ENCODE measurements at regions not wholly inside any gene's neighbourhood (a gene's known extent, or its start where the extent isn't known, plus 50 kb on each side); places are given as distances from the start of the nearest gene placed in this dataset.

DNA sequence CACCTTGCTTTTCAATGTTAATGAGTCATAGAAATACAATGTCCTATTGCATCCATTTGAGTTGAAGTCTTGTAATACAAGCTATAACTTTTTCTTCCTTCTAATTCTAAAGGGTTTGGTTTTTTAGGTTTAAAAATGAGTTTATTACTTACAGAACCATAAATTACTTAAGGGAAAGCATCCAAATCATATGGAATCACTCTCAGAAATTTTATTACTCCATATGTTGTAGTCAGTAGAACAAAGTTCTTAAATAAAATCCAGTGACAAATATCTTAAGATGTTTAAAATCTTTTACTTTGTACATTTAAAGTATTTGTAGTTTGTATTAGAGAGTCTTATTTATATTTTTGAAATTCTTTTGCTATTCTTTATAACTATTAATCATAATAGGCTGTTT lies 253.2 kb downstream of the IPO8 start:
- Mint-ChIP-seq H3K4me3 (no peak overlapping the region), H3K27ac (no peak overlapping the region), H3K9me3 (no peaks in the 10 kb centered on the region), H3K27me3 (peaks cover 0 to 3% of the 10 kb centered on the region in 2 donors), H3K36me3 (no peaks in the 10 kb centered on the region), H3K4me1 (no peaks in the 10 kb centered on the region)
- ChIA-PET CTCF (no interaction called here), POLR2A (no interaction called here)
- DNase-seq (no peak), ATAC-seq (replicated peaks in 1 of 4) (no peak)
- Histone ChIP-seq H3K27me3 (replicated peaks in 1 of 2; ENCODE audit: control insufficient read depth in 2 of 2, extremely low read depth in 1 of 2, insufficient read depth in 2 of 2, low read length in 1 of 2) (no peaks in the 10 kb centered on the region), H3K9me3 (no peaks in the 10 kb centered on the region), H3K27ac (ENCODE audit: low read length) (no peak overlapping the region), H3K36me3 (ENCODE audit: control insufficient read depth in 2 of 2, extremely low read depth in 1 of 2, insufficient read depth in 1 of 2, low read length in 1 of 2) (no peaks in the 10 kb centered on the region), H3K4me3 (ENCODE audit: control insufficient read depth in 1 of 2, extremely low read depth in 1 of 2, low read length in 1 of 2) (no peak overlapping the region), H3K4me1 (ENCODE audit: control insufficient read depth in 1 of 2, extremely low read depth in 1 of 2, insufficient read depth in 2 of 2, low read length in 2 of 2) (no peaks in the 10 kb centered on the region)

DNA sequence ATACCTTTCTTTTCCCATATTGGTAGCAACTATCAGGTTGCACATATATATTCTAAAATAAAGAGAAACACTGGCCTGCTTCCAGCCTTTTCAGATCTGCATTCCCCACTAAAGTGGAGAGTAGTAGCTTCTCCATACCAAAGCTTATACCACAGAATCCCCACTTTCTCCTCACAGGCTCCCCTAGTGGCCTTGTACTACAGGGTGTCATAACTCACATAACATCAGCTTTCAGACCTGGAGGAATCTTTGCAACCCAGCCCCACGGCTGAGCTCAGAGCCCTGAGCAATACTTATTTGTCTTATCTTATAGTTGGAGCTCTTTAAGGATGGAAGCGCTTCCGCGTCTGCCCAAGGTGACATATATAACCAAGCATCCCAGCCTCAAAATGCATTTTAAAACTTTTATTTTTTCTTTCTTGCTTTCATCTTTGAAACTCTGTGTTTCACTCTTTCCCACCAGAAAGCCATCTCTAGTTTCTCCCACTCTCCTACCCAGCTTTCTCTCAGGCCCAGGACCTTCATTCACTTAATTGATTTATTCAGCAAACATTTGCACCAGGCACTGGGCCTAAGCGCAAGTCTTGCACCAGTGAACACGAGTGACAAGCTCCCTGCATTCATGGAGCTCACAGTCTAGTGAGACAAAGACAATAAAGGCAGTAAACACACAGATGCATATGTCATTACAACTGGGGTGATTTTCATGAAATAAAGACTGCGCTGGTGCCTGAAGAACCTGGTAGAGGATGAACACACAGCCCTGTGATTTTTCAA lies 254.7 kb downstream of the IPO8 start:
- Histone ChIP-seq H3K27me3 (replicated peaks in 1 of 2; ENCODE audit: control insufficient read depth in 2 of 2, extremely low read depth in 1 of 2, insufficient read depth in 2 of 2, low read length in 1 of 2) (no peaks in the 10 kb centered on the region), H3K9me3 (no peaks in the 10 kb centered on the region), H3K36me3 (ENCODE audit: control insufficient read depth in 2 of 2, extremely low read depth in 1 of 2, insufficient read depth in 1 of 2, low read length in 1 of 2) (no peaks in the 10 kb centered on the region), H3K4me3 (ENCODE audit: control insufficient read depth in 1 of 2, extremely low read depth in 1 of 2, low read length in 1 of 2) (no peak overlapping the region), H3K4me1 (ENCODE audit: control insufficient read depth in 1 of 2, extremely low read depth in 1 of 2, insufficient read depth in 2 of 2, low read length in 2 of 2) (no peaks in the 10 kb centered on the region), H3K27ac (ENCODE audit: low read length) (no peak overlapping the region)
- CTCF ChIA-PET = interaction anchor here in 1 of 2 donors (0.6 kb wide), 1 partner anchor 169 kb away, joined by 3 read pairs; no protein-coding TSS in a partner anchor
- H3K27me3 Mint-ChIP-seq = peaks cover 0 to 3% of the 10 kb centered on the region in 2 donors
- no peak overlapping the region for H3K27ac Mint-ChIP-seq
- WGBS (ENCODE audit: insufficient coverage) = 86% methylated on average over 3 of the region's 7 CpGs
- H3K9me3 Mint-ChIP-seq = no peaks in the 10 kb centered on the region
- ATAC-seq (replicated peaks in 1 of 4) = no peak
- DNase-seq = no peak
- no peaks in the 10 kb centered on the region for H3K4me1 Mint-ChIP-seq
- H3K4me3 Mint-ChIP-seq = no peak overlapping the region
- no peaks in the 10 kb centered on the region for H3K36me3 Mint-ChIP-seq
- POLR2A ChIA-PET = no interaction called here

DNA sequence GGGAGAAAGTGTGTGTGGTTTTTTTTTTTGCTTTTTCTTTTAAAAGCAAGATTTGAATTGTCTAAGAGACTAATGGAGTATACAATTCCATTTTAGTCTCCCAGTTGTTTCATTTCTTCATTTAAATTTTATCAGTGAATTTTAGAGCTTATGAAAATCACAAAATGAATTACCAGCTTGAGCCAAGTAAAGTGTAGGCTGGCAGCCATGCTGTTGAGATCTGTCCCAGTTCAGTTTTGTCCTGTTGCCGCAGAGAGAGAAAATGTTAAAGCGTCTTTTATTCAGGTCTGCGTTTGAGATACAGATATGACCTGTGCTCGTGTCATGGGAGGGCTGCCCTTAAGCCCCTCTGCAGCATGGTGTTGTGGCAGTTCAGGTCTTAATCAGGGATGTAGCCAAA lies 256.5 kb downstream of the IPO8 start:
- Mint-ChIP-seq H3K36me3 (no peaks in the 10 kb centered on the region), H3K4me1 (no peaks in the 10 kb centered on the region), H3K9me3 (no peaks in the 10 kb centered on the region), H3K27ac (no peak overlapping the region), H3K4me3 (no peak overlapping the region), H3K27me3 (no peaks in the 10 kb centered on the region)
- no peaks in the 10 kb centered on the region for H3K9me3 ChIP-seq
- no peaks in the 10 kb centered on the region for H3K27me3 ChIP-seq (replicated peaks in 1 of 2; ENCODE audit: control insufficient read depth in 2 of 2, extremely low read depth in 1 of 2, insufficient read depth in 2 of 2, low read length in 1 of 2)
- no peak overlapping the region for H3K27ac ChIP-seq (ENCODE audit: low read length)
- no peaks in the 10 kb centered on the region for H3K36me3 ChIP-seq (ENCODE audit: control insufficient read depth in 2 of 2, extremely low read depth in 1 of 2, insufficient read depth in 1 of 2, low read length in 1 of 2)
- CTCF ChIA-PET = interaction anchor here in 1 of 2 donors (0.8 kb wide), 1 partner anchor 10 kb away, joined by 3 read pairs; no protein-coding TSS in a partner anchor
- POLR2A ChIA-PET = interaction anchor here (0.6 to 0.7 kb wide), 2 partner anchors 12 to 109 kb away, joined by 3 to 4 read pairs; no protein-coding TSS in a partner anchor
- ATAC-seq (replicated peaks in 1 of 4) = no peak
- no peak overlapping the region for H3K4me3 ChIP-seq (ENCODE audit: control insufficient read depth in 1 of 2, extremely low read depth in 1 of 2, low read length in 1 of 2)
- no peak for DNase-seq
- H3K4me1 ChIP-seq (ENCODE audit: control insufficient read depth in 1 of 2, extremely low read depth in 1 of 2, insufficient read depth in 2 of 2, low read length in 2 of 2) = no peaks in the 10 kb centered on the region
- 72% methylated on average over 4 of the region's 4 CpGs for WGBS (ENCODE audit: insufficient coverage)

DNA sequence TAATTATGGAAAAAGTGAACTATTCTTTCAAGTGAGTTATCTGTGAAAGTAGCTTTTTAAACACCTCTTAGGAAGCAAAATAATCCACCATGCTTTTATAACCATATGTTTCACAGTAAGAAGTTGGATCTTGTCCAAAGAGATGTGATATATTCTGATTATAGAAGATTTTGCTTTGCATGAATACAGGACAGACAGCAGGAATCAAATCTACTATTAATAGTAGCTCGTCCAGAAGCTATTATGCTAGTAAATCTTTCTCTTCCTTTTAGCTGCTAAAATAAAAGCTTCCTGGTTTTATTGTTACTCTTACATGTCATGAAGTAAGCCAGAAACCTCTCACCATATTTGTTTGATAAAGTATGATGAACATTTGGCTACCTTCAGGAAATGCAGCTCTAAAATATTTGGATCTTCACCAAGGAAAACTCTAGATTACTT lies 257.0 kb downstream of the IPO8 start:
- Histone ChIP-seq H3K36me3 (ENCODE audit: control insufficient read depth in 2 of 2, extremely low read depth in 1 of 2, insufficient read depth in 1 of 2, low read length in 1 of 2) (no peaks in the 10 kb centered on the region), H3K9me3 (no peaks in the 10 kb centered on the region), H3K4me1 (ENCODE audit: control insufficient read depth in 1 of 2, extremely low read depth in 1 of 2, insufficient read depth in 2 of 2, low read length in 2 of 2) (no peaks in the 10 kb centered on the region), H3K27me3 (replicated peaks in 1 of 2; ENCODE audit: control insufficient read depth in 2 of 2, extremely low read depth in 1 of 2, insufficient read depth in 2 of 2, low read length in 1 of 2) (no peaks in the 10 kb centered on the region), H3K27ac (ENCODE audit: low read length) (no peak overlapping the region), H3K4me3 (ENCODE audit: control insufficient read depth in 1 of 2, extremely low read depth in 1 of 2, low read length in 1 of 2) (no peak overlapping the region)
- POLR2A ChIA-PET = no interaction called here
- H3K9me3 Mint-ChIP-seq = no peaks in the 10 kb centered on the region
- H3K27ac Mint-ChIP-seq = no peak overlapping the region
- no CpG with 5 or more reads among the region's 1 CpG for WGBS (ENCODE audit: insufficient coverage)
- no peaks in the 10 kb centered on the region for H3K4me1 Mint-ChIP-seq
- no peaks in the 10 kb centered on the region for H3K27me3 Mint-ChIP-seq
- DNase-seq = no peak
- H3K4me3 Mint-ChIP-seq = no peak overlapping the region
- CTCF ChIA-PET = interaction anchor here in 1 of 2 donors (0.8 kb wide), 1 partner anchor 11 kb away, joined by 3 read pairs; no protein-coding TSS in a partner anchor
- no peaks in the 10 kb centered on the region for H3K36me3 Mint-ChIP-seq
- no peak for ATAC-seq (replicated peaks in 1 of 4)

DNA sequence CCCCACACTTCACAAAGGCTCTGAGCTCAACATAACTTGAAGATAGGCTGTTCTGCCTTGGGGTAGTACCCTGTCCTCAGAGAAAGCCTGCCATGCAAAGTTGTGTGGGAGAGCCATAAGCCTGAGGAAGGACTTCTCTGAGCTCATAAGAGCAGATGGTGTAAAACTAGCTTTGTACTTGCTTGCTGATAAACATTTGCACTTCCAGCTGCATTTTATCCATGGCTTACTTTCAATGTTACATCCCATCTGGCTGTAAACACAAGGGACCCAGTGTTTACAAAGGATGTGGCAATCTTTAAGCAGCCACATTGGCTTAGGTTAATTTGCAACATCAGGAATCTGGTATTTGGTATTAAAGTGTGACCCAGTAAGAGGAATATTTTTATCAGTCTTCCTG lies 258.1 kb downstream of the IPO8 start:
- Mint-ChIP-seq H3K36me3 (no peaks in the 10 kb centered on the region), H3K9me3 (no peaks in the 10 kb centered on the region), H3K4me3 (no peak overlapping the region), H3K4me1 (no peaks in the 10 kb centered on the region), H3K27me3 (no peaks in the 10 kb centered on the region), H3K27ac (no peak overlapping the region)
- DNase-seq (no peak), ATAC-seq (replicated peaks in 1 of 4) (no peak)
- Histone ChIP-seq H3K4me3 (ENCODE audit: control insufficient read depth in 1 of 2, extremely low read depth in 1 of 2, low read length in 1 of 2) (no peak overlapping the region), H3K27ac (ENCODE audit: low read length) (no peak overlapping the region), H3K9me3 (no peaks in the 10 kb centered on the region), H3K36me3 (ENCODE audit: control insufficient read depth in 2 of 2, extremely low read depth in 1 of 2, insufficient read depth in 1 of 2, low read length in 1 of 2) (no peaks in the 10 kb centered on the region), H3K4me1 (ENCODE audit: control insufficient read depth in 1 of 2, extremely low read depth in 1 of 2, insufficient read depth in 2 of 2, low read length in 2 of 2) (no peaks in the 10 kb centered on the region), H3K27me3 (replicated peaks in 1 of 2; ENCODE audit: control insufficient read depth in 2 of 2, extremely low read depth in 1 of 2, insufficient read depth in 2 of 2, low read length in 1 of 2) (no peaks in the 10 kb centered on the region)
- POLR2A ChIA-PET = no interaction called here
- CTCF ChIA-PET = no interaction called here

DNA sequence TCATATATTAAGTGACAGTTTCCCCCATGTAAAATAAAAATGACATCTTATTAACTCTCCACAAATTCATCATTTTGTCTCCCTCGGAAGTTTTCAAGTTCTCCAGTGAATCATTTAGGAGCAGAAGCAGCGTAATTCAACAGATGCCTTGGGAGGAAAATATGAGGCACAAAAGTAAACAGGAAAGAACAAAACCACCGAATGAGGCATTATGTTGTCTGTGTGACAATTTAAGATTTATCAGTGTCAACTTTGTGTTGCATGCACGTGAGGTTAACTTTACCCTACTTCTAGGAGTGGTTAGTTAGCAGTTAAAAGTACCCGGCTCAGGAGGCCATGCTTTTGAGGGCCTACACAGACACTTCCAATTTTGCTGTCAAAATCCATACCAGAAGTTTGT lies 258.6 kb downstream of the IPO8 start:
- no peak for DNase-seq
- H3K36me3 Mint-ChIP-seq = no peaks in the 10 kb centered on the region
- H3K4me1 Mint-ChIP-seq = no peaks in the 10 kb centered on the region
- no peak overlapping the region for H3K27ac ChIP-seq (ENCODE audit: low read length)
- H3K9me3 ChIP-seq = no peaks in the 10 kb centered on the region
- no peaks in the 10 kb centered on the region for H3K36me3 ChIP-seq (ENCODE audit: control insufficient read depth in 2 of 2, extremely low read depth in 1 of 2, insufficient read depth in 1 of 2, low read length in 1 of 2)
- WGBS (ENCODE audit: insufficient coverage) = no CpG with 5 or more reads among the region's 5 CpGs
- no peak for ATAC-seq (replicated peaks in 1 of 4)
- POLR2A ChIA-PET = no interaction called here
- H3K9me3 Mint-ChIP-seq = no peaks in the 10 kb centered on the region
- no peak overlapping the region for H3K4me3 Mint-ChIP-seq
- no peak overlapping the region for H3K4me3 ChIP-seq (ENCODE audit: control insufficient read depth in 1 of 2, extremely low read depth in 1 of 2, low read length in 1 of 2)
- H3K27me3 Mint-ChIP-seq = no peaks in the 10 kb centered on the region
- no peaks in the 10 kb centered on the region for H3K27me3 ChIP-seq (replicated peaks in 1 of 2; ENCODE audit: control insufficient read depth in 2 of 2, extremely low read depth in 1 of 2, insufficient read depth in 2 of 2, low read length in 1 of 2)
- H3K4me1 ChIP-seq (ENCODE audit: control insufficient read depth in 1 of 2, extremely low read depth in 1 of 2, insufficient read depth in 2 of 2, low read length in 2 of 2) = no peaks in the 10 kb centered on the region
- H3K27ac Mint-ChIP-seq = no peak overlapping the region
- CTCF ChIA-PET = no interaction called here

DNA sequence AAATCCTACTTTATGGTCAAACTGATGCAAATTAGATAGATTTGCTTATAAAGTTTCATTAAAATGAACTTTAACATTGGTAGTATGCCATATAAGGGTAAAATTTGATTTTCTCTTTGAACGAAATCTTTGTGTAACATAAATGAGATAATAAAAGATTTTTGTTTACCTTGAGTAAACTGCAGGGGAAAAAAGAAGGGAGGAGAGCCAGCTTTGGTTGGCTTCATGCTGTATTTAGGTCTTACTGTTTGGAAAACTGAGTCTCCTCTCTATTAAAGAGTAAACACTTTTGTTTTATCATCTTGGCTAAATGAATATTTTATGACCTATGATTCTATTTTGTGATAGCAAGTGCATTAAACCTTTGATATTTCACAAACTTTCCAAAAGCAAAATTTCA lies 267.6 kb downstream of the IPO8 start:
- Histone ChIP-seq H3K9me3 (no peaks in the 10 kb centered on the region), H3K27me3 (replicated peaks in 1 of 2; ENCODE audit: control insufficient read depth in 2 of 2, extremely low read depth in 1 of 2, insufficient read depth in 2 of 2, low read length in 1 of 2) (no peaks in the 10 kb centered on the region), H3K4me3 (ENCODE audit: control insufficient read depth in 1 of 2, extremely low read depth in 1 of 2, low read length in 1 of 2) (no peak overlapping the region), H3K4me1 (ENCODE audit: control insufficient read depth in 1 of 2, extremely low read depth in 1 of 2, insufficient read depth in 2 of 2, low read length in 2 of 2) (no peaks in the 10 kb centered on the region), H3K36me3 (ENCODE audit: control insufficient read depth in 2 of 2, extremely low read depth in 1 of 2, insufficient read depth in 1 of 2, low read length in 1 of 2) (no peaks in the 10 kb centered on the region), H3K27ac (ENCODE audit: low read length) (no peak overlapping the region)
- no peak for DNase-seq
- Mint-ChIP-seq H3K36me3 (no peaks in the 10 kb centered on the region), H3K27me3 (no peaks in the 10 kb centered on the region), H3K4me3 (no peak overlapping the region), H3K27ac (no peak overlapping the region), H3K4me1 (no peaks in the 10 kb centered on the region), H3K9me3 (peaks cover 0 to 14% (median 2%) of the 10 kb centered on the region in 3 donors)
- WGBS (ENCODE audit: insufficient coverage) = no CpG with 5 or more reads among the region's 1 CpG
- ChIA-PET CTCF (no interaction called here), POLR2A (no interaction called here)
- ATAC-seq (replicated peaks in 1 of 4) = no peak

Data from T-cell (primary cell).